ENCODE measurements at regions not wholly inside any gene's neighbourhood (a gene's known extent, or its start where the extent isn't known, plus 50 kb on each side); places are given as distances from the start of the nearest gene placed in this dataset.
"Not testable (repeated sequence)": the region's sequence is repeated elsewhere in the genome, so short reads cannot be mapped to it uniquely, and the experiment has no call there.

DNA sequence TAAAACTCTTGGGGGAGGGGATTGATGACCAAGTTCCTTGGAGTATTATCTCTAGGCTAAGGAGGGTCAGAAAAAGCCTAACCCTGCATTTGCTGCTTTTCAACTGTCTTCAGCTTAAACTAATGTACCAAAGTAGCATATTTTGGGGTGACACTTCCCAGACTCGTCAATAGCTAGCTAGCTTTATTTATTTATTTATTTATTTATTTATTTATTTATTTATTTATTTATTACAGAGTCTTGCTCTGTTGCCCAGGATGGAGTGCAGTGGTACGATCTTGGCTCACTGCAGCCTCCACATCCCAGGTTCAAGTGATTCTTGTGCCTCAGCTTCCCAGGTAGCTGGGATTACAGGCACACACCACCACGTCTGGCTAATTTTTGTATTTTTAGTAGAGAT, 257.1 kb downstream of the S1PR1 start:
- TF ChIP-seq, protein P1, sequence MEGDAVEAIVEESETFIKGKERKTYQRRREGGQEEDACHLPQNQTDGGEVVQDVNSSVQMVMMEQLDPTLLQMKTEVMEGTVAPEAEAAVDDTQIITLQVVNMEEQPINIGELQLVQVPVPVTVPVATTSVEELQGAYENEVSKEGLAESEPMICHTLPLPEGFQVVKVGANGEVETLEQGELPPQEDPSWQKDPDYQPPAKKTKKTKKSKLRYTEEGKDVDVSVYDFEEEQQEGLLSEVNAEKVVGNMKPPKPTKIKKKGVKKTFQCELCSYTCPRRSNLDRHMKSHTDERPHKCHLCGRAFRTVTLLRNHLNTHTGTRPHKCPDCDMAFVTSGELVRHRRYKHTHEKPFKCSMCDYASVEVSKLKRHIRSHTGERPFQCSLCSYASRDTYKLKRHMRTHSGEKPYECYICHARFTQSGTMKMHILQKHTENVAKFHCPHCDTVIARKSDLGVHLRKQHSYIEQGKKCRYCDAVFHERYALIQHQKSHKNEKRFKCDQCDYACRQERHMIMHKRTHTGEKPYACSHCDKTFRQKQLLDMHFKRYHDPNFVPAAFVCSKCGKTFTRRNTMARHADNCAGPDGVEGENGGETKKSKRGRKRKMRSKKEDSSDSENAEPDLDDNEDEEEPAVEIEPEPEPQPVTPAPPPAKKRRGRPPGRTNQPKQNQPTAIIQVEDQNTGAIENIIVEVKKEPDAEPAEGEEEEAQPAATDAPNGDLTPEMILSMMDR (IDR thresholded peaks at IDR 0.05; ENCODE audit: extremely low read depth in 1 of 2, insufficient read depth in 1 of 2, low read depth in 1 of 2, low read length in 2 of 2) = not testable (repeated sequence)
- not testable (repeated sequence) for TF ChIP-seq MYC (IDR thresholded peaks at IDR 0.05; ENCODE audit: low read depth, low read length); POLR2AphosphoS5 (IDR thresholded peaks at IDR 0.05; ENCODE audit: insufficient read depth, low read depth, low read length); EZH2 (IDR thresholded peaks at IDR 0.05; ENCODE audit: borderline replicate concordance, low read depth, low read length, severe bottlenecking); POLR2A (IDR thresholded peaks at IDR 0.05; ENCODE audit: low read depth, low read length); FOS (IDR thresholded peaks at IDR 0.05; ENCODE audit: borderline replicate concordance, insufficient read depth, low read length)
- TF ChIP-seq, protein P2, sequence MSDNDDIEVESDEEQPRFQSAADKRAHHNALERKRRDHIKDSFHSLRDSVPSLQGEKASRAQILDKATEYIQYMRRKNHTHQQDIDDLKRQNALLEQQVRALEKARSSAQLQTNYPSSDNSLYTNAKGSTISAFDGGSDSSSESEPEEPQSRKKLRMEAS (IDR thresholded peaks at IDR 0.05; ENCODE audit: insufficient read depth, insufficient read length) = not testable (repeated sequence)
